ENCODE measurements at regions not wholly inside any gene's neighbourhood (a gene's known extent, or its start where the extent isn't known, plus 50 kb on each side); places are given as distances from the start of the nearest gene placed in this dataset.

DNA sequence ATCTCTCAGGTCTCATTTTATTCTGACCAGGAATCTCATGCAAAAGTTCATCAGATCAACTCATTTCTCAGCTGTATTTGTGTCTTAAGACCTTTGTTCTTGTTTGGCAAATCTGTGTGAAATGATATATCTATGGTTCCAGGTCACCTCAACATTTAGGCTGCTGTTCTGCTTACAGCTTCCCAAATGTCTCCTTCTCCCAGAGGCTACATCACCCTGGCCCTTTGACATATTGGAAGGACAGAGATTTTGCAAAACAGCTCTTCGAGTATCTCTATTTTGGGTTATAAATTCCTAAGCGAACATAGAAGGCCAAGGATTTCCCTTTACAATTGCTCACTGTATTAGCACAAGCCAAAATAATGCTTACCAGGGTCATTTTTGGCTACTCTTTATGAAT lies 57.5 kb upstream of the GIMD1 start:
- H2AFZ ChIP-seq (ENCODE audit: low read depth, low read length): no peak overlapping the region
- H3K4me3 ChIP-seq (ENCODE audit: insufficient read depth, low read depth, low read length): no peak overlapping the region
- H3K27ac Mint-ChIP-seq (ENCODE audit: unreplicated experiment): no peak overlapping the region
- H3K27me3 Mint-ChIP-seq (ENCODE audit: low read depth, unreplicated experiment): no peaks in the 10 kb centered on the region
- H3K9ac ChIP-seq (ENCODE audit: low read length): no peak overlapping the region
- no peaks in the 10 kb centered on the region for H3K27me3 ChIP-seq (ENCODE audit: insufficient read depth, low read length)
- no peaks in the 10 kb centered on the region for H4K20me1 ChIP-seq (ENCODE audit: insufficient read depth, low read length)
- DNase-seq (ENCODE audit: low read depth) (no peak), FAIRE-seq (no peak)
- H3K9me3 ChIP-seq (ENCODE audit: insufficient read depth, low read depth, low read length): no peaks in the 10 kb centered on the region
- H3K4me2 ChIP-seq (ENCODE audit: low read length): no peak overlapping the region
- no peak overlapping the region for H3K4me3 Mint-ChIP-seq (ENCODE audit: unreplicated experiment)
- H3K4me1 ChIP-seq (ENCODE audit: insufficient read depth, low read length): no peaks in the 10 kb centered on the region
- no peak overlapping the region for H3K27ac ChIP-seq (ENCODE audit: low read depth, low read length)
- H3K79me2 ChIP-seq (ENCODE audit: insufficient read depth, low read length): no peaks in the 10 kb centered on the region
- H3K36me3 Mint-ChIP-seq (ENCODE audit: low read depth, unreplicated experiment): no peaks in the 10 kb centered on the region
- no peaks in the 10 kb centered on the region for H3K36me3 ChIP-seq (ENCODE audit: insufficient read depth, low read length)
- peaks cover 10% of the 10 kb centered on the region for H3K4me1 Mint-ChIP-seq (ENCODE audit: low read depth, unreplicated experiment)
- no peaks in the 10 kb centered on the region for H3K9me3 Mint-ChIP-seq (ENCODE audit: unreplicated experiment)
- TF ChIP-seq CTCF (IDR thresholded peaks at IDR 0.05; ENCODE audit: insufficient read depth, low read depth, low read length) (no peak), EZH2 (IDR thresholded peaks at IDR 0.05; ENCODE audit: insufficient read depth, low read length) (no peak)

DNA sequence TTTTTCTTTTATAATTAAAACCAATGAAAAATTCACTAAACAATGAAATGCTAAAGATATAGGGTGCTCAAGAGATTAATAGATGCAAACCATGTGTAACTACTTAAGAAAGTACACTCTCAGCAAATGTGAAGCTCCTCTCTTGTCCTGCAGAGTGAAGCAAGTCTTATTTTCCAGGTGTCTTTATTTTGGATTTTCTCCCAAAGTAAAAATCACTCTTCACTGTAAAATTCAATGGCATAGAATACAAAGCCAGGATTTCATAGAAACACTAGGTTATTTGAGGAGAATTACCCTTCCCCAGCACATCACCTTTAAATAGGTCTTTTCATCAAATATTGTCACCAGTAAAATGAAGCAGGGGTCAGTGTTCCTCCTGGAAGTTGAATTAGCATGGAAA lies 57.0 kb upstream of the GIMD1 start:
- Histone ChIP-seq H4K20me1 (ENCODE audit: insufficient read depth, low read length) (no peaks in the 10 kb centered on the region), H3K4me2 (ENCODE audit: low read length) (no peak overlapping the region), H3K79me2 (ENCODE audit: insufficient read depth, low read length) (no peaks in the 10 kb centered on the region), H3K4me3 (ENCODE audit: insufficient read depth, low read depth, low read length) (no peak overlapping the region), H3K36me3 (ENCODE audit: insufficient read depth, low read length) (no peaks in the 10 kb centered on the region), H3K9ac (ENCODE audit: low read length) (no peak overlapping the region), H3K27ac (ENCODE audit: low read depth, low read length) (no peak overlapping the region), H2AFZ (ENCODE audit: low read depth, low read length) (no peak overlapping the region), H3K4me1 (ENCODE audit: insufficient read depth, low read length) (no peaks in the 10 kb centered on the region), H3K27me3 (ENCODE audit: insufficient read depth, low read length) (no peaks in the 10 kb centered on the region), H3K9me3 (ENCODE audit: insufficient read depth, low read depth, low read length) (no peaks in the 10 kb centered on the region)
- Mint-ChIP-seq H3K4me1 (ENCODE audit: low read depth, unreplicated experiment) (peaks cover 10% of the 10 kb centered on the region), H3K27ac (ENCODE audit: unreplicated experiment) (no peak overlapping the region), H3K36me3 (ENCODE audit: low read depth, unreplicated experiment) (no peaks in the 10 kb centered on the region), H3K4me3 (ENCODE audit: unreplicated experiment) (no peak overlapping the region), H3K27me3 (ENCODE audit: low read depth, unreplicated experiment) (no peaks in the 10 kb centered on the region), H3K9me3 (ENCODE audit: unreplicated experiment) (no peaks in the 10 kb centered on the region)
- TF ChIP-seq CTCF (IDR thresholded peaks at IDR 0.05; ENCODE audit: insufficient read depth, low read depth, low read length) (no peak), EZH2 (IDR thresholded peaks at IDR 0.05; ENCODE audit: insufficient read depth, low read length) (no peak)
- FAIRE-seq (no peak), DNase-seq (ENCODE audit: low read depth) (no peak)

DNA sequence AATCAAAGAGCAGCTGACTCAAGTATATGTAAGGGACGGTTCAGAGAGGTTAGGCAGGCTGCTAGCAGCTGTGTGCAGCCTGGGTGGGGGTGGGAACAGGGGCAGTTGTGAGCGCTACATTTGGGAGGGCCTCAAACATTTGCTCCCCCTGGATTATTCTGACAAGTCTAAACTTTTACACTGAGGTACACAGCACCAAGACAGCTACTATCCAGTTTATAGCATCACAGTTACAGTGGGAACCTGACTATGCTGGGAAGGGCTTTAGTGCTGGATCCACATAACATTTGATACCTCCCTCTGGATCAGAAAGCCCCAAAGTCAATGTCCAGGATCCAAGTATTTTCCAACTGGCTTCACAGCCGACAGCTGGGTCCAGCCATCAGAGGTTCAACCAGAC lies 55.8 kb upstream of the GIMD1 start:
- H3K9me3 ChIP-seq (ENCODE audit: insufficient read depth, low read depth, low read length): no peaks in the 10 kb centered on the region
- H3K27me3 Mint-ChIP-seq (ENCODE audit: low read depth, unreplicated experiment): no peaks in the 10 kb centered on the region

More for the DNA sequence above, 55.8 kb upstream of the GIMD1 start:
- Histone ChIP-seq H3K27me3 (ENCODE audit: insufficient read depth, low read length) (no peaks in the 10 kb centered on the region), H3K36me3 (ENCODE audit: insufficient read depth, low read length) (no peaks in the 10 kb centered on the region), H4K20me1 (ENCODE audit: insufficient read depth, low read length) (no peaks in the 10 kb centered on the region), H3K79me2 (ENCODE audit: insufficient read depth, low read length) (no peaks in the 10 kb centered on the region), H3K9ac (ENCODE audit: low read length) (no peak overlapping the region), H3K4me1 (ENCODE audit: insufficient read depth, low read length) (no peaks in the 10 kb centered on the region), H2AFZ (ENCODE audit: low read depth, low read length) (no peak overlapping the region), H3K4me3 (ENCODE audit: insufficient read depth, low read depth, low read length) (no peak overlapping the region), H3K27ac (ENCODE audit: low read depth, low read length) (no peak overlapping the region), H3K4me2 (ENCODE audit: low read length) (no peak overlapping the region)
- peaks cover 10% of the 10 kb centered on the region for H3K4me1 Mint-ChIP-seq (ENCODE audit: low read depth, unreplicated experiment)
- no peak for DNase-seq (ENCODE audit: low read depth)
- H3K27ac Mint-ChIP-seq (ENCODE audit: unreplicated experiment): no peak overlapping the region
- H3K4me3 Mint-ChIP-seq (ENCODE audit: unreplicated experiment): no peak overlapping the region
- no peaks in the 10 kb centered on the region for H3K36me3 Mint-ChIP-seq (ENCODE audit: low read depth, unreplicated experiment)
- no peaks in the 10 kb centered on the region for H3K9me3 Mint-ChIP-seq (ENCODE audit: unreplicated experiment)
- FAIRE-seq: no peak
- TF ChIP-seq EZH2 (IDR thresholded peaks at IDR 0.05; ENCODE audit: insufficient read depth, low read length) (no peak), CTCF (IDR thresholded peaks at IDR 0.05; ENCODE audit: insufficient read depth, low read depth, low read length) (no peak)

Measured in astrocyte (in vitro differentiated cells and primary cell).